Subcutaneous abdominal adipose tissue (tissue), 5 donors: ENCODE measurements at regions not wholly inside any gene's neighbourhood (a gene's known extent, or its start where the extent isn't known, plus 50 kb on each side); places are given as distances from the start of the nearest gene placed in this dataset.
"Not testable (repeated sequence)": the region's sequence is repeated elsewhere in the genome, so short reads cannot be mapped to it uniquely, and the experiment has no call there.

ENCODE experiments used
- H3K27ac ChIP-seq: one replicate; pipeline ENCODE4 v1.7.0; 2013; ENCODE audit warnings: low read depth, mild to moderate bottlenecking, inconsistent platforms, low read length, moderate library complexity
- H3K27me3 ChIP-seq, 5 donors: one replicate each; pipeline ENCODE4 v1.7.0; 2013; ENCODE audit warnings: low read length in 5 of 5, inconsistent platforms in 1 of 5; ENCODE audit not compliant: control insufficient read depth in 5 of 5, insufficient read depth in 4 of 5
- H3K36me3 ChIP-seq, 5 donors: one replicate each; pipeline ENCODE4 v1.7.0; 2013; ENCODE audit warnings: low read length in 5 of 5; ENCODE audit not compliant: control insufficient read depth in 5 of 5, insufficient read depth in 5 of 5
- H3K4me1 ChIP-seq, 5 donors: one replicate each; pipeline ENCODE4 v1.7.0; 2013; ENCODE audit warnings: low read length in 5 of 5, mild to moderate bottlenecking in 3 of 5, moderate library complexity in 1 of 5; ENCODE audit not compliant: control insufficient read depth in 5 of 5, insufficient read depth in 5 of 5
- H3K4me3 ChIP-seq, 5 donors: one replicate each; pipeline ENCODE4 v1.7.0; 2013; ENCODE audit warnings: low read length in 5 of 5, low read depth in 1 of 5
- H3K9ac ChIP-seq, 5 donors: one replicate each; pipeline ENCODE4 v1.7.0; 2013; ENCODE audit warnings: low read length in 5 of 5, mild to moderate bottlenecking in 4 of 5, moderate library complexity in 3 of 5
- H3K9me3 ChIP-seq, 5 donors: one replicate each; pipeline ENCODE4 v1.7.0; 2013; ENCODE audit warnings: low read length in 5 of 5; ENCODE audit not compliant: control insufficient read depth in 5 of 5
- donor health status: healthy.
- donor health status: healthy.
- donor health status: healthy.
- donor health status: healthy.
- donor health status: healthy.

DNA sequence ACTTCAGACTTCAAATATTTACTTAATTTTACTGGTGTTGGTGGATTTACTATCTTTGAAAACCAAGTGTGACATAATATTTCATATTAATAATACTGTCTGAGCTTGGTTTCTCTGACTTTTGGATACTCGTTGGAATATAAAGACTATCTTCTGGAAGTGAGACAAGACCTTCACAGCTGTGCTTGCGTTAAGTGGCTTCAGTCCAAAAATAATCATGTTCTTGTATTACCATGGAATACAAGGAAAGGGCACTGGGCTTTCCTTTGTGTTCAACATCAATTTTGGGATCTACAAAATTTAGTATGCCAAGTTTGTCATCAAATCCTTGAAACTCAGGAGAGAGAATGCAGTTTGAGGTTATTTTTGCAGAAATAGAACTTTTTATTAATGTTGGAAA is 712.4 kb upstream of the LCORL start:
- Histone ChIP-seq H3K4me3 (no peak overlapping the region), H3K9me3 (no peaks in the 10 kb centered on the region), H3K27me3 (no peaks in the 10 kb centered on the region), H3K36me3 (no peaks in the 10 kb centered on the region), H3K9ac (no peak overlapping the region), H3K27ac (no peak overlapping the region), H3K4me1 (no peaks in the 10 kb centered on the region)

DNA sequence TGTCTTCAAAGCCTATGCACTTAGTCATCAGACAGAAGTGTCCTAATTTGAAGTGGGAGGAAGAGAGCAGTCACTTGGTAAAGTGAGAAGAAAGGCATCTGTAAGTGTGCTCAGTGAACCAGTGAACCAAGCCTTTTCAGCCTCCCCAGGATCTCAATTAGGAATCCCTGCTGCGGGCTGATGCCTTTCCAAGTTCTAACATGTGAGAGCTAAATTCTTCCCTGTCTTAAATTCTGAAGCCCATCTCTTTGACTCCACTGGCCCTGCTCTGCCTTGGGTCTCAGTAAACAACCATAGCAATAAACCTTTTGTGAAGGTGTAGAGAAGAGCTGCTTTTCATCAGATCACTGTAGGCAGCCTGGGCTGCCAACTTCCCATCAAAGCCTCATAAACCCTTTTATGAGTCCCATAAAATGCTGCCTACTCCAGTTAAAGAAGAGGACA is 701.2 kb upstream of the LCORL start:
- peaks cover 0 to 8% (median 4%) of the 10 kb centered on the region in 5 donors for H3K9me3 ChIP-seq
- no peaks in the 10 kb centered on the region for H3K27me3 ChIP-seq
- no peaks in the 10 kb centered on the region for H3K36me3 ChIP-seq
- H3K4me1 ChIP-seq: no peaks in the 10 kb centered on the region
- no peak overlapping the region for H3K4me3 ChIP-seq
- H3K9ac ChIP-seq: no peak overlapping the region
- H3K27ac ChIP-seq: no peak overlapping the region

DNA sequence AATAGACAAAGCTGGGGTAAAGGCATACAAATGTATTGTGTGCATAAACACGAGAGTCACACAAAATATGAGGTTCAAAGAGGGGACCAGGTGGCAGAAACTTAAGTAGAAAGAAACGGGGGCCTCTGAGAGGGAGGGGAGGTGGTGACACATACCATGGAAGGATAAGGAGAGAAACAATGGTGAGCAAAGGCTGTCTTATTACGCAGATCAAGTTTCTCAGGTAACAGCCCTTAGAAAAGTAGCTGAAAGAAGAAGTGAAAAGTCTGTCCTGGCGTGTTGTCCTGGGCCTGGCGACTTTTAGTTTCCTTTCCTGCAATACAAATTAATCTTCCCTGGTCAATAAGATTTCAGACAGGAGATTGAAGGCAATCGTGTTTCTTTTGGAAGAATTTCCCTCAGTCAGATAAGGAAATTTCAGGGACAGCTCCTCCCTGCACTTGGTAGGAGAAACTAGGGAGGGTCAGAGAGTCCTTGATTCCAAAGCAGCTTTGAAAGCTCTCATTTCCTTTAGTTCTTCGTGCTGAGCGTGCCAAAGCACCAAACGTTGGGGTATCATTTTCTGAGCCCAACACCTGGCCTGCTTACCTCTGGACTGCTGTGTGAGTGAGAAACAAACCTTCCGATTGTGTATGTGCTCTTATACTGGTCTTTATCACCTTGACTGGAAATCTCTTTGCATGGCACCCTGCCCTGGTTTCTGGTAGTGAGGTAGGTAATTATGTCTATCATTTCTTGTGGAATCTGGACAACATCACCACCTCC is 676.7 kb upstream of the LCORL start:
- Histone ChIP-seq H3K4me1 (no peaks in the 10 kb centered on the region), H3K27me3 (no peaks in the 10 kb centered on the region), H3K36me3 (no peaks in the 10 kb centered on the region), H3K9ac (no peak overlapping the region), H3K4me3 (no peak overlapping the region), H3K27ac (no peak overlapping the region), H3K9me3 (no peaks in the 10 kb centered on the region)

DNA sequence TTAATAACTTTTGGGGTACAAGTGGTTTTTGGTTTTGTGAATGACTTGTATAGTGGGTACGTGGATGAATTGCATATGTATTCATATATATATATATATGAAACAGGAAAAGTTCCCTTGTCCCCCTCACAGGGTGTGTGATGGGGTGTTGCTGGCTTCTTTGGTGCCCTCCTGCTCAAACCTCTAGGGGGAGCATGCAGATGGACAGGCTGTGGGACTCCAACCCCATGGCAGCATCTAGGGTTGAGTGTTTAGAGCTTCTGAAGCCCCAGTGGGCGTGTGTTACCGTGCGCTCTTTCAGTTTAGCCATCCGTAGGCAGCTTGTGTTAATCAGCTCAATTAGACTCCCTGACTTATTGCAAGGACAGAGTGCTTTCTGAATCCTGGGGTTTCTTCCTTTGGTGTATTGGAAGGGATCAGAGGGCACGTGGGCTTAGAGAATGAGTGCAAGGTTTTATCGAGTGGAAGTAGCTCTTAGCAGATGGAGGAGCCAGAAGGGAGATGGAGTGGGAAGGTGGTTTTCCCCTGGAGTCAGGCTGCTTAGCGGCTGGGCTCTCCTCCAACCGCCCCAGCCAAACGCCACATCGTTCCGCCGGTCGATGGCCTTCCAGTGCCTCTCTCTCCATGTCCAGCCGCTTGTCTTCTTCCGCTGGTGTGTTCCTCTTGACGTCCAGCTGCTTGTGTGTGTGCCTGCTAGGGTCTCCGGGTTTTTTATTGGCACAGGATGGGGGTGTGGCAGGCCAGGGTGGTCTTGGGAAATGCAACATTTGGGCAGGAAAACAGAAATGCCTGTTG is 674.4 kb upstream of the LCORL start:
- H3K27me3 ChIP-seq: no peaks in the 10 kb centered on the region
- no peak overlapping the region for H3K27ac ChIP-seq
- H3K9me3 ChIP-seq: no peaks in the 10 kb centered on the region
- H3K4me1 ChIP-seq: no peaks in the 10 kb centered on the region
- H3K4me3 ChIP-seq: no peak overlapping the region
- H3K36me3 ChIP-seq: no peaks in the 10 kb centered on the region
- H3K9ac ChIP-seq: no peak overlapping the region

DNA sequence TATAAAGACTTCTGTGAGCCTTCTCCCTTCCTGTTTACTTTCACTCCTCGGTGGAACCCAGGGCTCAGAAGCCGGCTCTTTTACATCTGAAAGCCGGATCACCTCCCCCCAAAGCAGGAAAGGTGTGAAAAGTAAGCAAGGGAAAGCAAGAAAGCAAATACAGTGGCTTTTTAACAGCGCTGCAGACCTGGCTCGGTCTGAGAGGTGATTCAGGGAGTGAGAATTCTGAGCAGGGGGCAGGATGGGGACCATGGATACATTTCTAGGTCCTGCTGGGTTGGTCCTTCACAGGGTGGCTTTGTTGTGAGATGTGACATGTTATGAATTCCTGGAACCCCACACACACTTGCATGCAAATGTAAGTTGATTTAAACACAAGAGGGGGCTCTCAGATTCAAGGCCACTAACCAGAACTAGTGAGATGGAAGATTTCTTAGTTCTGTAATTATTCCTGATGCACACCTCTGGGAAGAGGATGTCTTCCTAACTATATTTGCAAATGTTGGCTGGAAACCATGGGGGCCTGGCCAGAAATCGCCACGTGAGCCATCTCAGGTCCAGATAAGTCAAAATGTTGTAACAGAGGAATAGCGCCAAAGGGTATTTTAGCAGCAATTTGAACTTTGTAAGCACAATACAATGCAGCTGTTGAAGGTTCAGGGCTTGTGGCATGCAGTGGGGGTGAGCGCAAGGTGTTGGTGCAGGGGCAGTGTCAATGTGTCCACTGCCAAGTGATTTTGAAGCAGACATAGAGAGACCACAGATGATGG is 670.1 kb upstream of the LCORL start:
- no peaks in the 10 kb centered on the region for H3K27me3 ChIP-seq
- H3K36me3 ChIP-seq: no peaks in the 10 kb centered on the region
- no peak overlapping the region for H3K27ac ChIP-seq
- peaks cover 0 to 2% (median 0%) of the 10 kb centered on the region in 5 donors for H3K4me1 ChIP-seq
- H3K9ac ChIP-seq: no peak overlapping the region
- H3K4me3 ChIP-seq: no peak overlapping the region
- no peaks in the 10 kb centered on the region for H3K9me3 ChIP-seq

DNA sequence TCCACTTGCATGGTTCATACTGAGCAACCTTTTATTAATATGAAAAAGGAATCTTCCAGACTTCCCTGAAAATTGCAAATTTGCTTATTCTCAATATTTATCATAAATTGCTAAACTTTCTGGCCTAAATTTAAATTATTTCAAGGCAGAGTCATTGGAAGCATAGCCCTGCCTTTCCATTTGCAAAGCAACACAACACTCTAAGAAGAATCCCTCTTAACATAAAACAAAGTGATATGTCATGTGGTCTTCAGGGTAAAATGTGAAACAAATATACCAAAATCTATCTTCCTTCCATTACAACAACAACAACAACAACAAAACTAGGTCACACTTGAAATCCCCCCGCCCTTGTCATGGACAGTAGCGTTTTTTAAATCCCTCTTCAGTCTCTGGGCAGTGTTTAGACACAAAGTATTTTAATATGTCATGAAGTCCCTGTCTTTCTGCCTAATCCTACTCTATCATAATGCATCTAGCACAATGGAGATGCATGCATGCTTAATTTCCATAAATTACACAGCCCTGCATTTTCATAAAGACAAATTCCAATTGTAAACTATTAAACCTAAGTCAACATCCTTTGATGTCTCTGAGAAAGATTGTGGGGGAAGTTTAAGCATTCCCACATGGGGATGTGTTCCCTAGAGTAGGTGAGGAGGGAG is 668.9 kb upstream of the LCORL start:
- no peaks in the 10 kb centered on the region for H3K27me3 ChIP-seq
- H3K4me3 ChIP-seq: no peak overlapping the region
- no peaks in the 10 kb centered on the region for H3K36me3 ChIP-seq
- no peak overlapping the region for H3K27ac ChIP-seq
- H3K4me1 ChIP-seq: peaks cover 0 to 2% (median 0%) of the 10 kb centered on the region in 5 donors
- H3K9ac ChIP-seq: no peak overlapping the region
- H3K9me3 ChIP-seq: no peaks in the 10 kb centered on the region

DNA sequence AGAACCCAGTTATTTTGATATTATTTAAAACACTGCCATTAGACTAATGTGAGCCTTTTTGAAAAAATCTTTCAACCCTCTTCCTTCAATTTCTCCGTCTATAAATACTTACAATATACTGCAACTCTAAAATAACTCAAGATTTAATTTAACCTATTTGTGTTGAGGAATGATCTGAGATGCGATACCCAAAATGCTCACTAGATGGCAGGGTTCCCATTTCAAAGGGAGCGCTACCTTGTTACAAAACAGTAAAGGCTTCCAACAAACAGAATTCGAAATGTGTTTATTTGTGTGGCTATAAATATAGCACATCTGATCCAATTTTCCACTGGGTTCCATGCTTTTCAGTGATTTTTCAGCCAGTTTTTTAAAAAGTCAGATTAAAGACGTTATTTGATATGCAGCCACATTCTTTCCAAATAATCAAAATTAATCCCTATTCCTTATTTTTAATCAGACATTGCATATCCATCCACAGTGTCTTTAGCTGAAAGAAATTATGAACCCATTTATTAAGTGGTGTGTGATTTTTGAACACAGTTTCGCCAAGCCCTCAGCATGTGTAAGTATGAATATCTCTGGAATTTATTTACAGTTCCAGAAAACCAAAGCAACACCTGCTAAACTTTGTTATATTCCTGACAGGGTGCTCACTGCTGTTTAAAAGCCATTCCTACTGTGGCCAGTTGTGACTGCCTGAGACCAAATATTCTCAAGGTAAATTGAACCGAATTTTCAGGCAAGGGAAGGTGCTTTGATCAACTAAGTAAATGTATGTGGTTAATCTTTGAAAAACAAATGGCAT is 668.0 kb upstream of the LCORL start:
- H3K9ac ChIP-seq: no peak overlapping the region
- H3K4me3 ChIP-seq: no peak overlapping the region
- no peak overlapping the region for H3K27ac ChIP-seq

DNA sequence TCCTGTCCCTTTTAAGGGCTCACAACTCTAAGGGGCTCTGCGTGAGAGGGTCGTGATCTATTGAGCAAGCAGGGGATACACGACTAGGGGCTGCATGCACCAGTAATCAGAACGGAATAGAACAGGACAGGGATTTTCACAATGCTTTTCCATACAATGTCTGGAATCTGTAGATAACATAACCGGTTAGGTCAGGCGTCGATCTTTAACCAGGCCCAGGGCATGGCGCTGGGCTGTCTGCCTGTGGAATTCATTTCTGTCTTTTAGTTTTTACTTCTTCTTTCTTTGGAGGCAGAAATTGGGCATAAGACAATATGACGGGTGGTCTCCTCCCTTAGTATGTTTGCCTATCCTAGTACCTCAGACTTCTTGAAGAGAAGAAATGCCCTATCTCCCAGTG is 666.8 kb upstream of the LCORL start:
- H3K27ac ChIP-seq, H3K9me3 ChIP-seq, H3K4me3 ChIP-seq, H3K4me1 ChIP-seq, H3K36me3 ChIP-seq, H3K27me3 ChIP-seq, H3K9ac ChIP-seq: not testable (repeated sequence)

More for the DNA sequence above, 668.0 kb upstream of the LCORL start:
- H3K27me3 ChIP-seq: no peaks in the 10 kb centered on the region
- H3K36me3 ChIP-seq: no peaks in the 10 kb centered on the region
- H3K4me1 ChIP-seq: peaks cover 0 to 2% (median 0%) of the 10 kb centered on the region in 5 donors
- H3K9me3 ChIP-seq: no peaks in the 10 kb centered on the region

DNA sequence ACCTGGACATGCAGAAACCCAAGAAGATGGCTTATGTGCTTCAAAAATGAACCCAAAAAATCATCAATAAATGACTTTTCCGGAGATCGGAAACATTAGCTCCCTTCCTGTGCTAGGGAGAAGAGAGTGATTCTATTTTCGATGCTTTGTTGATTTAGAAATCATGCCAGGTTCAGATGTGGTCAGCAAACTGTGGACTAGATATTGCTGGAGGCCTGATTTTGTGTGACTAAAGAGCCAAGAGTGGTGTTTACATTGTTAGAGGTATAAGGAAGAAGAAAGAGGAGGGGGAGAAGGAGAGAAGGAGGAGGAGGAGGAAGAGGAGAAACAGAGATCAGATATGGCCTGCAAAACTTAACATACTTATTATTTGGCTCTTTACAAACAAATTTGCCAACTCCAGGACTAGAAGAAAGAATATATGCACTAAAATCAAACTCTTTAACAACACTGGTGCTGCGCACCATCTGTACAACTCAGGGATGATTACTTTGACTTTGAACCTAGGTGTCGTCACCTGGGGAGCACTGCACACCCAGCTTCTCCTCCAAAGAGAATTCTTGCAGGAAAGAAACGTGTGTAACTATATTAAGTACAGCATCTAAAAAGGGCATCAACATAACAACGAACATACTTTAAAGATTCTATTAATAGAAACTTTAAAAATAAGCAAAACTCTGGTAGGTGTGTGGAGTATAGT is 664.9 kb upstream of the LCORL start:
- Histone ChIP-seq H3K9me3 (no peaks in the 10 kb centered on the region), H3K36me3 (no peaks in the 10 kb centered on the region), H3K27ac (no peak overlapping the region), H3K9ac (no peak overlapping the region), H3K4me3 (no peak overlapping the region), H3K4me1 (peaks cover 0 to 2% (median 0%) of the 10 kb centered on the region in 5 donors), H3K27me3 (no peaks in the 10 kb centered on the region)
